B cell (primary cell): ENCODE measurements at regions not wholly inside any gene's neighbourhood (a gene's known extent, or its start where the extent isn't known, plus 50 kb on each side); places are given as distances from the start of the nearest gene placed in this dataset.

Experiments used
- EZH2 ChIP-seq: IDR thresholded peaks from 2 replicates; pipeline ENCODE4 v1.6.1; 2012; ENCODE audit warnings: borderline replicate concordance, low read depth, mild to moderate bottlenecking, moderate library complexity, low read length; ENCODE audit not compliant: insufficient read depth, poor library complexity, severe bottlenecking
- TF ChIP-seq, protein P1 (sequence below): fragments of 200-600 bp; IDR thresholded peaks from one replicate; pipeline ENCODE4 v1.8.0; 2022; ENCODE audit warnings: antibody characterized with exemption, mild to moderate bottlenecking

DNA sequence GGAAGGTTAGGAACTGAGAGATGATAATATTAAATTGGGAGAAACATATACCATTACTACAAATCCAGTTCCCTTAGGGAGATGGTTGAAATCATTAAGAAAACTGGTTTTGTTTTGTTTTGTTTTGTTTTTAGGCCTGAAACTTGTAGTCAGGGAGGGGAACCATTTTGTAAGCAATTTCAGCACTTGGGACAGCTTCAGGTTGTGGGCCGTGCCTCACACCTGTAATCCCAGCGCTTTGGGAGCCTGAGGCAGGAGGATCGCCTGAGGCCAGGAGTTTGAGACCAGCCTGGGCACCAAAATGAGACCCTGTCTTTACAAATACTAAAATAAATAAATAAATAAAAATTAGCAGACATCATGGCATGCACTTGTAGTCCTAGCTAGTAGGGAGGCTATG is 694.3 kb upstream of the NR5A2 start:
- TF ChIP-seq, protein P1, sequence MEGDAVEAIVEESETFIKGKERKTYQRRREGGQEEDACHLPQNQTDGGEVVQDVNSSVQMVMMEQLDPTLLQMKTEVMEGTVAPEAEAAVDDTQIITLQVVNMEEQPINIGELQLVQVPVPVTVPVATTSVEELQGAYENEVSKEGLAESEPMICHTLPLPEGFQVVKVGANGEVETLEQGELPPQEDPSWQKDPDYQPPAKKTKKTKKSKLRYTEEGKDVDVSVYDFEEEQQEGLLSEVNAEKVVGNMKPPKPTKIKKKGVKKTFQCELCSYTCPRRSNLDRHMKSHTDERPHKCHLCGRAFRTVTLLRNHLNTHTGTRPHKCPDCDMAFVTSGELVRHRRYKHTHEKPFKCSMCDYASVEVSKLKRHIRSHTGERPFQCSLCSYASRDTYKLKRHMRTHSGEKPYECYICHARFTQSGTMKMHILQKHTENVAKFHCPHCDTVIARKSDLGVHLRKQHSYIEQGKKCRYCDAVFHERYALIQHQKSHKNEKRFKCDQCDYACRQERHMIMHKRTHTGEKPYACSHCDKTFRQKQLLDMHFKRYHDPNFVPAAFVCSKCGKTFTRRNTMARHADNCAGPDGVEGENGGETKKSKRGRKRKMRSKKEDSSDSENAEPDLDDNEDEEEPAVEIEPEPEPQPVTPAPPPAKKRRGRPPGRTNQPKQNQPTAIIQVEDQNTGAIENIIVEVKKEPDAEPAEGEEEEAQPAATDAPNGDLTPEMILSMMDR, result no peak
- no peak for TF ChIP-seq EZH2
